HS-27A (cell line): ENCODE measurements at regions not wholly inside any gene's neighbourhood (a gene's known extent, or its start where the extent isn't known, plus 50 kb on each side); places are given as distances from the start of the nearest gene placed in this dataset.
"Not testable (repeated sequence)": the region's sequence is repeated elsewhere in the genome, so short reads cannot be mapped to it uniquely, and the experiment has no call there.

Experiments
- DNase-seq: peaks from one replicate; pipeline ENCODE4 v3.0.0-alpha.2; 2012; ENCODE audit warnings: low read depth, missing footprints

DNA sequence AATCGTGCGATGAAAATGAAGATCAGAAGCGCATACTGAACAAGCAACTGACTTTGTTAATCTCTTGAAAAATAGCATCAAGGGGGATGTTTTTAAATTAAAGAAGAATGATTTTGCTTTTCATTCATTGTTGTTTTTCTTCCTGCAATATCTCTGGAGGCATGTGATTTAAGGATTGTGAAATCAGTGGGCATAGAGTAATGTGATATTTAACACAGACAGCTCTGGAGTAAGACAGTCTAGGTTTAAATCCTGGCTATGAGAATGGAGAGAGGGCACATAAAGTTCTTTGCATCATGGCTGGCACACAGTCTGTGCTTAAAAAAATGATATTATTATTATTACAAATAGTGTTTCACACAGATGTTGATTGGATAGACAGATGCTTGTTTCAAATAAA lies 243.1 kb upstream of the NBEA start:
- no peak for DNase-seq

GRCh38 chr13:34700155-34700554 lies 241.9 kb upstream of the NBEA start:
- DNase-seq: no peak

- DNase-seq: no peak
Measured at GRCh38 chr13:34701919-34702318, 240.2 kb upstream of the NBEA start.

GRCh38 chr13:34708566-34709313 lies 233.3 kb upstream of the NBEA start:
- DNase-seq: no peak

GRCh38 chr13:34719060-34719875 lies 222.8 kb upstream of the NBEA start:
- DNase-seq: no peak

- DNase-seq: no peak
Measured at GRCh38 chr13:34720618-34721017, 221.5 kb upstream of the NBEA start.

DNA sequence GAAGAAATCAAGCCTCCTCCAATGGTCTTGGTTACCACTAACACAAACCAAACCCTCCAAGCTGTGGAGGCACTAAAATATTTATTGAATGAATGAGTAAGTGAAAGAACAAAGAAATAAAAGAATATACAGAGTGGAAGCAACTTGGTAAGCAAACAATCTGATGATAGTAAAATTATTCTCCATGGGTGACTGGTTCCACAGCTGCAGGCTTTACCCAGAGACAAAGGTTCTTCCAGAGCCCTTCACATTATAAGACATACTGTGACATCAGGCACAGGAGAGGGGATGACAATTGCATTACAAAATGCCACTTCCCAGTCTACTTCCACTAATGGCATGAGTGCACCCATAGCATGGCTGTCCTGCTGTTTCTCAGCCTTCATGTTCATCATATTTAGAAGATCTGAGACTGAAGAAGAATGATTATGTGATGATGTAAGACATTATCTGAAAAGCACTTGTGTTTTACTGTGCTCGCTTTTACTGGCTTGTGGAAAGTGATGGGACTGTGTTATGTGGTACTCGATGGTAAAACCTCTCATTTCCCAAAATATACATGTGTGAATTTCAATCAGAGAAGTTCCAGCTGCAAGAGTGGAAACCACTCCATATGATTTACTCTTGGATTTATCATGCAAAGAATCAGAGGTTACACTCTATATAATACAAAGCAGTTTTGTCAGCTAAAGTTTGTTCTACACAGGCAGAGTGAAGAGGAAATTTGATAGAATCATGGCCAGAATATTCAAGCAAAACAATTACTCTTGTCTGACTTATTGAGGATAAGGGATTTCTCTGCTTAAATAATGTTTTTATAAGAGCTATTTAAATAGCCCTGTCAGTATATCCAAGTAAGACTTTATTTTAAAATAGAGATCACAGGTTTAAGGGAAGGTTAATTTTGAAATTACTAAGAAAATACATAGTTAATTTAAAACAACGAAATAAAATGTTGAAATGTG lies 220.2 kb upstream of the NBEA start:
- no peak for DNase-seq

DNA sequence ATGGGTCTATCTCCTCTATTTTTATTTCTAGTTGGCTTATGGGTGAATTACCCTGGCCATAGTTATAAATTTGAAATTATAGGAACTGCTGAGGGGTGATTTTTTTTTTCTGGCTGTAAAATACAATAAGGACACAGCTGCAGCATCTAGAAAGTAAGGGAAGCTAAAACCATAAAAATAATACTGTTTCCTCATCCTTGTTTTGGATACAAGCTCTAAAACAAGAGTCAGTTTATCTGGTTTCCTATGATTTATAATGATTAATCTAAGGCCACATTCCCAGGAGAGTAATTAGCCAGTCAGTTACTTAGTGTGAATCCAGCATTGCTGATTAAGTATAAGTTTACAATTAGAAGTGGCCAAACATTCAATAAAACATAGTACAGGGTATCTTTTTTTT lies 219.1 kb upstream of the NBEA start:
- no peak for DNase-seq

GRCh38 chr13:34730961-34731360 lies 211.1 kb upstream of the NBEA start:
- no peak for DNase-seq

DNA sequence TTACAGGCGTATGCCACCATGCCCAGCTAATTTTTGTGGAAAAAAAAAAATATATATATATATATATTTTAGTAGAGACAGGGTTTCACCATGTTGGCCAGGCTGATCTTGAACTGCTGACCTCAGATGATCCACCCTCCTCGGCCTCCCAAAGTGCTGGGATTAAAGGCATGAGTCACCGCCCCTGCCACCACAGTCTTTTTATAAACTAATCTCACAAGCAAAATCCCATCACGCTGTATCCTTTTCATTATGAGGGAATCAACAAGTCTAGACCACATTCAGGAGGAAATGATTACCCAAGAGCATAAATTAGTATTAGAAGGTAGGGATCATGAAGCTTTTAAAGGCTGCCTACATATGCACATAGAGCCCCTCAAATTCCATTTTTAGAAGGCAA lies 210.6 kb upstream of the NBEA start:
- no peak for DNase-seq

GRCh38 chr13:34733721-34734120 lies 208.3 kb upstream of the NBEA start:
- DNase-seq: no peak

GRCh38 chr13:34734932-34735331 lies 207.1 kb upstream of the NBEA start:
- DNase-seq: no peak

- DNase-seq: no peak
Measured at GRCh38 chr13:34738254-34738992, 203.6 kb upstream of the NBEA start.

- DNase-seq: not testable (repeated sequence)
Measured at GRCh38 chr13:34747056-34747455, 195.0 kb upstream of the NBEA start.

- no peak for DNase-seq
Measured at GRCh38 chr13:34747507-34747906, 194.6 kb upstream of the NBEA start.

DNA sequence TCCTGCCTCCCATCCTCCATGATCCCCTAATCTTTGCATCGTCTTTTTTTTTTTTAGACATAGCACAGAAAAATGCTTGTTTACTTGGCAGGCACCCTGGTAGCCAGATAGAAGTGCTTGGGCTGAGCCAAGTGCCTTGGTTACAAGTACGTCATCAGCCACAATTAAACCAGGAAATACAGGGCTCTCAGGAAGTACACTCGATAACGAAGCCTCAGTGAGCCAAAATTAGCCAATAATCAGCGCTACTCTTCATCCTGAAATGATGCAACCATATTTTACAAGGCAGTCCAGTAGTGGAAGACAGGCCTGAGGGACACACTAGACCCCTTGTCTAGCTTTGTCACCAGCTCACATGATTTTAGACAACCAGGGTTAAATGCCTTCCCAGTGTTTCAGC lies 194.0 kb upstream of the NBEA start:
- DNase-seq: no peak

GRCh38 chr13:34748596-34748995 lies 193.5 kb upstream of the NBEA start:
- DNase-seq: no peak

- DNase-seq: no peak
Measured at GRCh38 chr13:34749046-34749445, 193.0 kb upstream of the NBEA start.

DNA sequence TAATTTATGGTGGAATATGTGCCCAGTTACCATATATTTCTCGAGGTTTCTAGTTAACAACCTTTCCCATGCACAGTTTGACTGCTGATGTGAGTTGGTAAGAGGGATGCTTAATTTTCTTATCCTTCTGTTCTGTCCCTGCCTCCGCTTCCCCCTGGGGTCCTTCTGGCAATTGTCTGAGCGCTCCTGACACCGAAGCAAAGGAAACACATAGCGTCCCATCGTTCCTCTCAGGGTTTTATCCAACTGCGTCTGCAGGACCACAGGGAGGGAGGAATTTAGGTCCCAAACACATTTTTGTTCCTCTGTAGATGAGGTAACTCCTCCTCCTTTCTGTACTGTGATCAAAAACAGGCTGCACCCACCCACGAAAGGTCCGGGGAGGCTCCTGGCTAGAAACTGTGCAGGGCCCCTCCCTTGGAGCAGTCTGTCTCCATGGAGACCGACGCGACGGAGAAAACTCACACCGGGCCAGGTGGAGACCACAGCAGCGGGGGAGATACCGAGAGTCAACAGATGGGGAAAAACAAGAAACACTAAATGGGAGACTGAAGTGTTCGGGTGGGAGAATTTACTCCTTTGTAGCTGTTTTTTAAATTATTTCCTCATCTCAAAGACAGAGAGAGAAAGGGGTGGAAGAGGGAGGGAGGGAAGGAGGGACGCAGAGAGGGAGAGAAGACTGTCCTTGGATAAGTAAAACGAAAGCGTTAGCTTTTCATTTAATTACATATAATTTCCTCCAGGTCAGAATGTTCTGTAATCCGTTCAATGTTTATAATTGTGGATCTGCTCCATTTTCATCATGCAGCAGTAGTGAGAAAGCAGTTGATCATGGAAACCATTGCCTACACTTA lies 191.8 kb upstream of the NBEA start:
- no peak for DNase-seq

DNA sequence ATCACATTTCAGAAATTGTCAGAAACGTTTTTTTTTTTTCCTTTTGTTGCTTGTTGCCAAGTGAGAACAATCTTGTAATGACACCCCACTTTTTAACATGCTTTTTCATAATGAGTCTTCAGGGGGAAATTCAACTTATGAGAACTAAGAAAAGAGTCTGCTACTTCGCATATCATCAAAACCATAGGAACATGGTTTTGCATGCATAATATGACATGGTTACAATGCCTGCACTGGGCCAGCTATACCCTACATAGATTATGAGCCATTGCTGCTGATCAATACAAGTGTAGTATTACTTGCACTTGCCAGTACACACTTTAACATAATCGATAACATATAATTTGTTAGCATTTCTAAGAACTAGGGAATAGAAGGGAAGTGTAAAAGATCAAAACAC lies 191.0 kb upstream of the NBEA start:
- DNase-seq: no peak

DNA sequence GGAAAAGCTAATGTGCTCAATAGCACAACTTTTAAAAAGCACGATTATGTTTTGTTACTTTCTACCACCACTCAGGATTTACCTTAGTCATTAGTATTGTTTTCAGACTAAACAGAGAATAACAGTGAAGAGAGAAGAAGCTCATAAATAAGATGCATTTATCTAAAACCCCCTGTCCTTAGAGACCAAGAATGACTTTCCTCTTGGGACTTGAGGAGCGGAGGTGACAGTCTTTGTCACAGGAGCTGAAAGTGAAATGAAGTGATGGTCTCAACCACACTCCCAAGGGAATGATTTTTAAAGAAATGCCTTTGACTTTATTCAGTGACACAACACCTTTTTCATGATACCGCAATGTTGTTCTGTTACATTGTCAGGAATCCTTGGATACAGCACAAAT lies 190.6 kb upstream of the NBEA start:
- no peak for DNase-seq
